ENCODE measurements at regions not wholly inside any gene's neighbourhood (a gene's known extent, or its start where the extent isn't known, plus 50 kb on each side); places are given as distances from the start of the nearest gene placed in this dataset.
A peak's percentile ranks its signal among the peaks of the same experiment; 100 is the strongest.

GRCh38 chr14:83991666-83992065, 1538.3 kb upstream of the FLRT2 start:
- no peaks in the 10 kb centered on the region for H3K27me3 Mint-ChIP-seq (ENCODE audit: insufficient read depth, unreplicated experiment)
- peaks cover 26% of the 10 kb centered on the region for H3K4me1 Mint-ChIP-seq (ENCODE audit: insufficient read depth, unreplicated experiment)
- H3K9me3 Mint-ChIP-seq (ENCODE audit: unreplicated experiment) = peaks cover 8% of the 10 kb centered on the region
- BruUV-seq (replicated peaks) = no TSS peak
- H3K4me3 Mint-ChIP-seq (ENCODE audit: unreplicated experiment) = no peak overlapping the region
- ChIA-PET CTCF (no interaction called here), POLR2A (no interaction called here)
- no peak overlapping the region for H3K27ac Mint-ChIP-seq (ENCODE audit: low read depth, unreplicated experiment)
- intact Hi-C loops (cut with micrococcal nuclease) = no loop called here
- no peaks in the 10 kb centered on the region for H3K36me3 Mint-ChIP-seq (ENCODE audit: insufficient read depth, unreplicated experiment)
- DNase-seq (ENCODE audit: unreplicated experiment) = no peak
- no peak for TF ChIP-seq CTCF (IDR thresholded peaks at IDR 0.05; ENCODE audit: unreplicated experiment)

- Mint-ChIP-seq H3K27me3 (ENCODE audit: insufficient read depth, unreplicated experiment) (no peaks in the 10 kb centered on the region), H3K9me3 (ENCODE audit: unreplicated experiment) (peaks cover 8% of the 10 kb centered on the region), H3K27ac (ENCODE audit: low read depth, unreplicated experiment) (no peak overlapping the region), H3K36me3 (ENCODE audit: insufficient read depth, unreplicated experiment) (no peaks in the 10 kb centered on the region), H3K4me1 (ENCODE audit: insufficient read depth, unreplicated experiment) (peaks cover 25% of the 10 kb centered on the region), H3K4me3 (ENCODE audit: unreplicated experiment) (no peak overlapping the region)
- ChIA-PET POLR2A (interaction anchor here (1.1 kb wide), 1 partner anchor 16 kb away, joined by 3 read pairs; no protein-coding TSS in a partner anchor), CTCF (no interaction called here)
- BruUV-seq (replicated peaks) = no TSS peak
- no peak for TF ChIP-seq CTCF (IDR thresholded peaks at IDR 0.05; ENCODE audit: unreplicated experiment)
- DNase-seq (ENCODE audit: unreplicated experiment) = peak; percentile 1
- intact Hi-C loops (cut with micrococcal nuclease) = no loop called here
Measured at GRCh38 chr14:83992857-83993256, 1537.1 kb upstream of the FLRT2 start.

- no TSS peak for BruUV-seq (replicated peaks)
- ChIA-PET POLR2A (interaction anchor here (1.1 kb wide), 1 partner anchor 17 kb away, joined by 3 read pairs; no protein-coding TSS in a partner anchor), CTCF (no interaction called here)
- H3K27ac Mint-ChIP-seq (ENCODE audit: low read depth, unreplicated experiment) = no peak overlapping the region
- H3K27me3 Mint-ChIP-seq (ENCODE audit: insufficient read depth, unreplicated experiment) = no peaks in the 10 kb centered on the region
- no peak overlapping the region for H3K4me3 Mint-ChIP-seq (ENCODE audit: unreplicated experiment)
- H3K4me1 Mint-ChIP-seq (ENCODE audit: insufficient read depth, unreplicated experiment) = peaks cover 18% of the 10 kb centered on the region
- peaks cover 8% of the 10 kb centered on the region for H3K9me3 Mint-ChIP-seq (ENCODE audit: unreplicated experiment)
- intact Hi-C loops (cut with micrococcal nuclease) = no loop called here
- TF ChIP-seq CTCF (IDR thresholded peaks at IDR 0.05; ENCODE audit: unreplicated experiment) = no peak
- no peaks in the 10 kb centered on the region for H3K36me3 Mint-ChIP-seq (ENCODE audit: insufficient read depth, unreplicated experiment)
- DNase-seq (ENCODE audit: unreplicated experiment) = no peak
Measured at GRCh38 chr14:83993545-83993944, 1536.4 kb upstream of the FLRT2 start.

GRCh38 chr14:83994020-83994419, 1535.9 kb upstream of the FLRT2 start:
- Mint-ChIP-seq H3K27ac (ENCODE audit: low read depth, unreplicated experiment) (no peak overlapping the region), H3K4me3 (ENCODE audit: unreplicated experiment) (no peak overlapping the region), H3K9me3 (ENCODE audit: unreplicated experiment) (peaks cover 8% of the 10 kb centered on the region), H3K36me3 (ENCODE audit: insufficient read depth, unreplicated experiment) (no peaks in the 10 kb centered on the region), H3K27me3 (ENCODE audit: insufficient read depth, unreplicated experiment) (no peaks in the 10 kb centered on the region), H3K4me1 (ENCODE audit: insufficient read depth, unreplicated experiment) (peaks cover 16% of the 10 kb centered on the region)
- no peak for TF ChIP-seq CTCF (IDR thresholded peaks at IDR 0.05; ENCODE audit: unreplicated experiment)
- POLR2A ChIA-PET = interaction anchor here (1.1 kb wide), 1 partner anchor 17 kb away, joined by 3 read pairs; no protein-coding TSS in a partner anchor
- intact Hi-C loops (cut with micrococcal nuclease) = no loop called here
- BruUV-seq (replicated peaks) = no TSS peak
- peak; percentile 18 for DNase-seq (ENCODE audit: unreplicated experiment)
- CTCF ChIA-PET = no interaction called here
